Pancreas (tissue), 10 donors: ENCODE measurements at regions not wholly inside any gene's neighbourhood (a gene's known extent, or its start where the extent isn't known, plus 50 kb on each side); places are given as distances from the start of the nearest gene placed in this dataset.

Experiments
- ATAC-seq, 4 donors: fragments of 200-7000 bp; cut with Tn5 transposase; one replicate each; pipeline versions ENCODE4 v1.8.0 to v1.9.1; 2020; ENCODE audit warnings: mild to moderate bottlenecking in 4 of 4, moderate library complexity in 4 of 4
- DNase-seq, 6 donors: peaks; one replicate each; pipeline ENCODE4 v3.0.0-alpha.2; 2020
- FAIRE-seq: peaks from 2 replicates; lab custom pipeline; 2012; peaks lifted over from hg19 to GRCh38; lab: Jason Lieb, UNC
- H3K27ac ChIP-seq, 4 donors: fragments of 200-600 bp; sonication (generic); 1 replicate in 3 of 4; 2 replicates in 1 of 4; pipeline versions ENCODE4 v1.5.0 to v1.8.0; 2020
- H3K27me3 ChIP-seq, 4 donors: fragments of 200-600 bp; one replicate each; pipeline ENCODE4 v1.8.0; 2021
- H3K36me3 ChIP-seq, 3 donors: fragments of 200-600 bp; sonication (generic) in 1 of 3; one replicate each; pipeline versions ENCODE4 v1.5.0 to v1.8.0; 2020 to 2021
- H3K4me1 ChIP-seq, 3 donors: fragments of 200-600 bp; one replicate each; pipeline ENCODE4 v1.8.0; 2021
- H3K4me3 ChIP-seq, 4 donors: fragments of 200-600 bp; sonication (generic) in 2 of 4; one replicate each; pipeline versions ENCODE4 v1.5.0 to v1.8.0; 2020 to 2021
- H3K9me3 ChIP-seq, 4 donors: fragments of 200-600 bp; one replicate each; pipeline ENCODE4 v1.8.0; 2021
- CTCF ChIP-seq, 4 donors: fragments of 200-600 bp; sonication (generic) in 3 of 4; IDR thresholded peaks; one replicate each; pipeline versions ENCODE4 v1.5.0 to v1.8.0; 2021; ENCODE audit warnings: antibody characterized with exemption in 4 of 4
- WGBS, 2 donors: extraction: QIAGEN DNeasy Blood & Tissue Kit; methylation state at CpG; one replicate each; pipeline ENCODE4 v1.1.7; 2013; 5-methylcytosine and 5-hydroxymethylcytosine counted together
- intact Hi-C, 3 donors: fragments of 100-400 bp; cut with DNase I; formaldehyde crosslinking; loops; one replicate each; pipeline versions ENCODE4 v1.11.1 to v1.14.2; 2022
- donor health status: healthy with polysubstance abuse.
- donor health status: DM: no; HTN: no; CAD: no; lungs with moderate emphysema.
- donor health status: DM: no; HTN: no; CAD: no.
- donor health status: control.
- donor health status: control.
- donor health status: Bipolar disorder and iron deficiency.
- donor health status: DM: yes; HTN: yes; CAD: no.
- donor health status: DM: no; HTN: no; CAD: no.
- donor health status: DM: no; HTN: no; CAD: no.
- donor health status: DM: yes; HTN: yes; CAD: no.

GRCh38 chr10:34908481-34908880 lies 93.4 kb upstream of the PARD3 start:
- no peak for TF ChIP-seq CTCF (IDR thresholded peaks at IDR 0.05)
- no peak for DNase-seq
- Histone ChIP-seq H3K9me3 (no peaks in the 10 kb centered on the region), H3K27ac (no peak overlapping the region), H3K36me3 (no peaks in the 10 kb centered on the region), H3K27me3 (no peaks in the 10 kb centered on the region), H3K4me3 (no peak overlapping the region), H3K4me1 (no peaks in the 10 kb centered on the region)
- no peak for FAIRE-seq
- WGBS, 2 donors = 74 to 81% methylated on average over 5 of the region's 5 CpGs
- intact Hi-C loops = no loop called here
- no peak for ATAC-seq

GRCh38 chr10:34907743-34908430 lies 92.8 kb upstream of the PARD3 start:
- intact Hi-C loops = no loop called here
- no peak for TF ChIP-seq CTCF (IDR thresholded peaks at IDR 0.05)
- Histone ChIP-seq H3K27me3 (no peaks in the 10 kb centered on the region), H3K4me1 (no peaks in the 10 kb centered on the region), H3K27ac (no peak overlapping the region), H3K4me3 (no peak overlapping the region), H3K36me3 (no peaks in the 10 kb centered on the region), H3K9me3 (no peaks in the 10 kb centered on the region)
- DNase-seq (no peak), ATAC-seq (no peak), FAIRE-seq (no peak)
- 59 to 61% methylated on average over 5 of the region's 5 CpGs for WGBS, 2 donors

- ATAC-seq (peak in 3 of 4 donors; percentile 44 to 47 (median 46)), DNase-seq (no peak), FAIRE-seq (no peak)
- H3K9me3 ChIP-seq = no peaks in the 10 kb centered on the region
- H3K4me3 ChIP-seq = no peak overlapping the region
- WGBS, 2 donors = 86% methylated on average over 29 of the region's 29 CpGs
- no peaks in the 10 kb centered on the region for H3K4me1 ChIP-seq
- TF ChIP-seq CTCF (IDR thresholded peaks at IDR 0.05) = no peak
- H3K36me3 ChIP-seq = no peaks in the 10 kb centered on the region
- intact Hi-C loops = no loop called here
- no peaks in the 10 kb centered on the region for H3K27me3 ChIP-seq
- H3K27ac ChIP-seq = no peak overlapping the region
These were observed 91.2 kb upstream of the PARD3 start for GRCh38 chr10:34906067-34906965.

GRCh38 chr10:34905200-34905927 lies 90.3 kb upstream of the PARD3 start:
- Histone ChIP-seq H3K27ac (no peak overlapping the region), H3K9me3 (no peaks in the 10 kb centered on the region), H3K27me3 (no peaks in the 10 kb centered on the region), H3K36me3 (no peaks in the 10 kb centered on the region), H3K4me1 (no peaks in the 10 kb centered on the region), H3K4me3 (no peak overlapping the region)
- FAIRE-seq = no peak
- no peak for DNase-seq
- 71 to 75% methylated on average over 9 of the region's 9 CpGs for whole genome bisulfite sequencing, 2 donors
- intact Hi-C loops = no loop called here
- no peak for ATAC-seq
- TF ChIP-seq CTCF (IDR thresholded peaks at IDR 0.05) = no peak
